NCI-H128 (cell line): ENCODE measurements at regions not wholly inside any gene's neighbourhood (a gene's known extent, or its start where the extent isn't known, plus 50 kb on each side); places are given as distances from the start of the nearest gene placed in this dataset.
"Not testable (repeated sequence)": the region's sequence is repeated elsewhere in the genome, so short reads cannot be mapped to it uniquely, and the experiment has no call there.

Experiments used
- DNase-seq: peaks from one replicate; lab custom pipeline; 2025; ENCODE audit not compliant: unreplicated experiment; lab: John Stamatoyannopoulos, UW

- no peak for DNase-seq
Observed at GRCh38 chr4:81740487-81740886, 268.8 kb upstream of the RASGEF1B start.

GRCh38 chr4:81738891-81739290 lies 267.2 kb upstream of the RASGEF1B start:
- DNase-seq: no peak

GRCh38 chr4:81737865-81738559 lies 266.3 kb upstream of the RASGEF1B start:
- no peak for DNase-seq

- no peak for DNase-seq
Observed at GRCh38 chr4:81736324-81736723, 264.6 kb upstream of the RASGEF1B start.

GRCh38 chr4:81732980-81733379 lies 261.3 kb upstream of the RASGEF1B start:
- DNase-seq: no peak

- no peak for DNase-seq
Observed at GRCh38 chr4:81724925-81725329, 253.2 kb upstream of the RASGEF1B start.

- no peak for DNase-seq
Observed at GRCh38 chr4:81723927-81724587, 252.3 kb upstream of the RASGEF1B start.

- no peak for DNase-seq
Observed at GRCh38 chr4:81723019-81723884, 251.5 kb upstream of the RASGEF1B start.

GRCh38 chr4:81722290-81722851 lies 250.7 kb upstream of the RASGEF1B start:
- DNase-seq: peak; percentile 43

- DNase-seq: no peak
Observed at GRCh38 chr4:81715757-81716156, 244.1 kb upstream of the RASGEF1B start.

GRCh38 chr4:81715357-81715756 lies 243.7 kb upstream of the RASGEF1B start:
- DNase-seq: not testable (repeated sequence)

GRCh38 chr4:81714291-81714690 lies 242.6 kb upstream of the RASGEF1B start:
- DNase-seq: no peak

GRCh38 chr4:81712714-81713113 lies 241.0 kb upstream of the RASGEF1B start:
- DNase-seq: no peak

GRCh38 chr4:81704461-81704860 lies 232.8 kb upstream of the RASGEF1B start:
- DNase-seq: no peak

GRCh38 chr4:81700189-81700588 lies 228.5 kb upstream of the RASGEF1B start:
- DNase-seq: no peak

GRCh38 chr4:81698538-81699296 lies 227.0 kb upstream of the RASGEF1B start:
- DNase-seq: no peak

- no peak for DNase-seq
Observed at GRCh38 chr4:81694176-81694913, 222.6 kb upstream of the RASGEF1B start.

GRCh38 chr4:81690871-81691270 lies 219.2 kb upstream of the RASGEF1B start:
- DNase-seq: no peak

- no peak for DNase-seq
Observed at GRCh38 chr4:81688085-81688484, 216.4 kb upstream of the RASGEF1B start.

- no peak for DNase-seq
Observed at GRCh38 chr4:81687471-81687870, 215.8 kb upstream of the RASGEF1B start.
